BE2C (cell line): ENCODE measurements at regions not wholly inside any gene's neighbourhood (a gene's known extent, or its start where the extent isn't known, plus 50 kb on each side); places are given as distances from the start of the nearest gene placed in this dataset.

Experiments
- DNase-seq: peaks from one replicate; pipeline ENCODE4 v3.0.0-alpha.2; 2020
- H3K27me3 ChIP-seq: fragments of 250-450 bp; sonication (Bioruptor Pico); 2 replicates; pipeline ENCODE4 v1.5.1; 2020; ENCODE audit warnings: mild to moderate bottlenecking
- H3K36me3 ChIP-seq: fragments of 250-450 bp; sonication (Bioruptor Pico); 2 replicates; pipeline ENCODE4 v1.5.1; 2020; ENCODE audit warnings: mild to moderate bottlenecking
- H3K4me1 ChIP-seq: fragments of 250-450 bp; sonication (Bioruptor Pico); 2 replicates; pipeline ENCODE4 v1.5.1; 2020
- H3K4me3 ChIP-seq: 2 replicates; pipeline ENCODE4 v1.5.1; 2011; ENCODE audit warnings: low read depth, low read length
- H3K9me3 ChIP-seq: fragments of 250-450 bp; sonication (Bioruptor Pico); 2 replicates; pipeline ENCODE4 v1.5.1; 2020
- TF ChIP-seq, protein P1 (sequence below): IDR thresholded peaks from 2 replicates; pipeline ENCODE4 v1.5.1; 2012; ENCODE audit warnings: mild to moderate bottlenecking, low read depth, low read length

DNA sequence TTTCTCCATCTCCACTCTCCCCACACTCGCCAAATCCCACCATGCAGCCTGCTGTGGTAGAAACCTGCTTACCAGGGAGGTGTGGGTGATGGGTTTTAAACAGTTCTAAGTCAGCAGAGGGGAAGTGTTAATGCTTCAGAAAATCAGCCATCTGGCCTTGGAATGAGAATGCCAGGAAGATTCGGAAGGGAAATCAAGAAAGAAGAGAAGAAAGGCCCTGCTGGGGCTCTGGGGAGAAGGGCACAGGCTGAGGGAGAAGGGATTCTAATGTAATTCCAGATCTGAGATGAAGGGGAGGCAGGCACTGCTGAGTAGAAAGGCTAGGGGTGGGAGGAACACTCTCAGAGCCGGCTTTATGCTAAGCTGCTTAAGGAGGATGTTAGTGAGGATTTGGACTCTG lies 434.7 kb upstream of the DMAC1 start:
- Histone ChIP-seq H3K36me3 (no peaks in the 10 kb centered on the region), H3K9me3 (no peaks in the 10 kb centered on the region), H3K4me3 (no peak overlapping the region)

DNA sequence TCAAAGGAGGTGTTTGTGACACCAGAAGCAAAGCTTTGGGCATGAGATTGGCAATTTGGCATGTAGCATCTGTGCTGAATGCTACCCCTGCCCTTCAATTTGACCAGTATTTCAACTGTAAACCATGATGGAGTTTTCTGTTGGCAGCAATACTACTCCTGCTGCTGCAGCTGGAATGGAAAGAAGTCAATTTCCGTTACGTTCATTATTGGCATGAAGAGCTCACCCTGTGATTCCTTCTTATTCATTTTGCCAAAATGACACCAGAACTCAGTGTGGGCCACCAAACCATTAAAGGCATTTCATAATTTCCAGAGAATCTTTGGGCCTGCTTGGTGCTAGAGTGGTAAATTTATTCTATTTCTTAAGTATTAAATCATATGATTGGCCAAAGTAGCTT lies 433.1 kb upstream of the DMAC1 start:
- H3K27me3 ChIP-seq = no peaks in the 10 kb centered on the region
- H3K36me3 ChIP-seq = no peaks in the 10 kb centered on the region
- no peaks in the 10 kb centered on the region for H3K9me3 ChIP-seq
- no peaks in the 10 kb centered on the region for H3K4me1 ChIP-seq
- H3K4me3 ChIP-seq = no peak overlapping the region
- TF ChIP-seq, protein P1, sequence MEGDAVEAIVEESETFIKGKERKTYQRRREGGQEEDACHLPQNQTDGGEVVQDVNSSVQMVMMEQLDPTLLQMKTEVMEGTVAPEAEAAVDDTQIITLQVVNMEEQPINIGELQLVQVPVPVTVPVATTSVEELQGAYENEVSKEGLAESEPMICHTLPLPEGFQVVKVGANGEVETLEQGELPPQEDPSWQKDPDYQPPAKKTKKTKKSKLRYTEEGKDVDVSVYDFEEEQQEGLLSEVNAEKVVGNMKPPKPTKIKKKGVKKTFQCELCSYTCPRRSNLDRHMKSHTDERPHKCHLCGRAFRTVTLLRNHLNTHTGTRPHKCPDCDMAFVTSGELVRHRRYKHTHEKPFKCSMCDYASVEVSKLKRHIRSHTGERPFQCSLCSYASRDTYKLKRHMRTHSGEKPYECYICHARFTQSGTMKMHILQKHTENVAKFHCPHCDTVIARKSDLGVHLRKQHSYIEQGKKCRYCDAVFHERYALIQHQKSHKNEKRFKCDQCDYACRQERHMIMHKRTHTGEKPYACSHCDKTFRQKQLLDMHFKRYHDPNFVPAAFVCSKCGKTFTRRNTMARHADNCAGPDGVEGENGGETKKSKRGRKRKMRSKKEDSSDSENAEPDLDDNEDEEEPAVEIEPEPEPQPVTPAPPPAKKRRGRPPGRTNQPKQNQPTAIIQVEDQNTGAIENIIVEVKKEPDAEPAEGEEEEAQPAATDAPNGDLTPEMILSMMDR = no peak
- DNase-seq = no peak

More for the DNA sequence above, 434.7 kb upstream of the DMAC1 start:
- Histone ChIP-seq H3K4me1 (no peaks in the 10 kb centered on the region), H3K27me3 (no peaks in the 10 kb centered on the region)
- TF ChIP-seq, protein P1 = no peak
- no peak for DNase-seq

DNA sequence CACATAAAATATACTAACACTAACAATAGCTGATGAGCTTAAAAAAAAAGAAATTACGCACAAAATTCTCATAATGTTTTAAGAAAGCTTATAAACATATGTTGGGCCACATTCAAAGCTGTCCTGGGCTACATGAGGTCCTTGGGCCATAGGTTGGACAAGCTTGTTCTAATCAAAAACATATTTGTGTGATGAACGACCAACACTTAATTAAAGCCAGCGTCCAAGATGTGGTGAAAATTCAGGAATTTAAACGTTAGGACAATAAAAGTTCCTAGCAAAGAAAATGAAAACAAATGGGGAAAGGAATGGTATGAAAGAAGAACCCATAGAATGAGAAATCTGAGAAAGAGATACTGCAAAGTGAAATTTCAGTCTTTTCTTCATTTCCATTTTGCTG lies 429.6 kb upstream of the DMAC1 start:
- TF ChIP-seq, protein P1 = no peak
- Histone ChIP-seq H3K4me1 (no peaks in the 10 kb centered on the region), H3K27me3 (no peaks in the 10 kb centered on the region), H3K36me3 (no peaks in the 10 kb centered on the region), H3K4me3 (no peak overlapping the region), H3K9me3 (no peaks in the 10 kb centered on the region)
- DNase-seq = no peak

DNA sequence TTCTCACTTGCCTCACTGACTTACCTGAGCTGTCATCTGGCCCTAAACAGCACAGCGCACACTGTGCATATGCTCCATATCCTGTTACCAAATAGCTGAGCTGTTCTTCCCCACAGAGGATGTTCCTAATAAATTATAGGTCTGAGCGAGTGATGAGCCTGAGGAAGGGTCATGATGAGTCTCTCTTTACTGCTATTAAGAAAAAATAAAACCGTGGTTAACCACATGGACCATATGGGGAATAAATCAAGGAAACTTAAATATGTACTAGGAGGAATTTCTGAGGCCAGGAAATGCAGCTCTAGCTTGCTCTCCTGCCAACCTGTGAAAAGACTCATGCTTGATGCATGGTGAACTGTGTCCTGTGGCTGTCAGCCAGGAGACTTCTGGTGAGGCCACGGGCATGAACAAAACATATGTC lies 424.8 kb upstream of the DMAC1 start:
- no peak for DNase-seq
- TF ChIP-seq, protein P1 = no peak
- Histone ChIP-seq H3K36me3 (no peaks in the 10 kb centered on the region), H3K4me3 (no peak overlapping the region), H3K9me3 (no peaks in the 10 kb centered on the region), H3K27me3 (no peaks in the 10 kb centered on the region), H3K4me1 (no peaks in the 10 kb centered on the region)

DNA sequence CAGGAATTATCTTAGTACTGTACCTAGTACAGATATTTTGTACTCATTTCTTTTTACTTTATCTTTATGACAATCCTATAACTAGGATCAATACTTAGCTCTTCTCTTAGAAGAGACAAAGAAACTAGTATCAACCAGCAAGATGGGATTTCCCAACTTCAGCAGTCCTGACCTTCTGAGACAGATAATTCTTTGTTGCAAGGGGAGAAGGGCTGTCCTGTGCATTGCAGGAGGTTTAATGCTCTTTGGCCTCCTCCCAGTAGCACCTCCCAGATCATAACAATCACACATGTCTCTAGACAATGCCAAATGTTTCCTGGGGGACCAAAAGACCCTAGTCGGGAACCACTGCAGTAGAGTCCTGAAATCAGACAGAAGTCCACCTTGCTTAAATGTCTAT lies 424.3 kb upstream of the DMAC1 start:
- DNase-seq = no peak
- Histone ChIP-seq H3K36me3 (no peaks in the 10 kb centered on the region), H3K4me1 (no peaks in the 10 kb centered on the region), H3K4me3 (no peak overlapping the region), H3K27me3 (no peaks in the 10 kb centered on the region), H3K9me3 (no peaks in the 10 kb centered on the region)
- TF ChIP-seq, protein P1 = no peak

DNA sequence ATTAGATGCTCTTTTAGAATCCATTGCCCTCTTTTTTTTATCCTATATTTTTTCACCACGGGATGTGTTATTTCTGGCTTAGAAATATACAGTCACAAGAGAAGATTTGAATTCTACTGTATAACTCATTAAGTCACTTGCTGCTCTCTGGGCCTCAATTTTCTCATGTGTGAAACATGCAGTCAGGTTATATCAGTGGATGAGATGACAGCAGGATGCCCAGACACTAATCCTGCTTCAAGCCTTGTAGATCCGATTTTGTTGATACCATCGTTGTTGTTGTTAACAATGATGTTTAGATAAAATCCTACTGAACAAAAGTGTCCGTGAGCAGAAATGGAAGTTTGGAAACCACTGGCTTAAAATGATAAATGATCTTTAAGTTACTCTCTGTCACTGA lies 421.9 kb upstream of the DMAC1 start:
- Histone ChIP-seq H3K4me3 (no peak overlapping the region), H3K27me3 (no peaks in the 10 kb centered on the region), H3K4me1 (no peaks in the 10 kb centered on the region), H3K9me3 (no peaks in the 10 kb centered on the region), H3K36me3 (no peaks in the 10 kb centered on the region)
- no peak for DNase-seq
- TF ChIP-seq, protein P1 = no peak
